Skeletal muscle satellite cell (primary cell): ENCODE measurements at regions not wholly inside any gene's neighbourhood (a gene's known extent, or its start where the extent isn't known, plus 50 kb on each side); places are given as distances from the start of the nearest gene placed in this dataset.

Experiments
- H3K27me3 ChIP-seq: 2 replicates; pipeline ENCODE4 v1.7.0; 2013; ENCODE audit warnings: low read length; ENCODE audit not compliant: control insufficient read depth, insufficient read depth
- H3K36me3 ChIP-seq: 2 replicates; pipeline ENCODE4 v1.7.0; 2013; ENCODE audit warnings: mild to moderate bottlenecking, control low read depth, low read length; ENCODE audit not compliant: insufficient read depth
- H3K4me1 ChIP-seq: 2 replicates; pipeline ENCODE4 v1.7.0; 2013; ENCODE audit warnings: low read length; ENCODE audit not compliant: control insufficient read depth, insufficient read depth
- H3K4me2 ChIP-seq: 2 replicates; pipeline ENCODE4 v1.7.0; 2013; ENCODE audit warnings: mild to moderate bottlenecking, low read length
- H3K4me3 ChIP-seq: 2 replicates; pipeline ENCODE4 v1.7.0; 2013; ENCODE audit warnings: low read length
- H3K9ac ChIP-seq: 2 replicates; pipeline ENCODE4 v1.7.0; 2013; ENCODE audit warnings: mild to moderate bottlenecking, low read depth, low read length, moderate library complexity
- H3K9me3 ChIP-seq: replicated peaks from 2 replicates; pipeline ENCODE4 v1.7.0; 2013; ENCODE audit warnings: mild to moderate bottlenecking, control low read depth, low read length

GRCh38 chr10:8544500-8544899 lies 490.0 kb downstream of the GATA3 start:
- no peaks in the 10 kb centered on the region for H3K4me1 ChIP-seq
- no peaks in the 10 kb centered on the region for H3K27me3 ChIP-seq
- H3K4me2 ChIP-seq, result no peak overlapping the region
- H3K4me3 ChIP-seq, result no peak overlapping the region
- H3K9me3 ChIP-seq, result no peaks in the 10 kb centered on the region
- H3K9ac ChIP-seq, result no peak overlapping the region
- H3K36me3 ChIP-seq, result no peaks in the 10 kb centered on the region

DNA sequence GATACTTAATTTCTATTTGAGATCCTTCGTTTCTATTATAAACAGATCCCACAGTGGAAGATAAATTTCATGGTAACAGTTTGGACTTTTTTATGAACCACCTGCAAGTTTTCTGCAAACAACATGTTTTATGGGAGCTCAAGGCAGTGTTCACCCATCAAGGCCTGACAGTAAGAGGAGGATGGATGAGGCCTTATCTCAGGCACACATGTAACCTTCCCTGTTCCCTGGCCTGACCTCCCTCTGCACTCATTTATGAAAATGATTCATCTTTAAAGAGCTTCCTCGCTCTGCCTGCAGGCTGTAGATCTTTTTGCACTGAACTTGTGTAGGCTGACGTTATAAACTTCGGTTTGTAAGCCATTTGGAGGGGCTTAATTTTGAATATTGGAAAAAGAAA lies 500.1 kb downstream of the GATA3 start:
- Histone ChIP-seq H3K4me3 (no peak overlapping the region), H3K27me3 (no peaks in the 10 kb centered on the region), H3K36me3 (no peaks in the 10 kb centered on the region), H3K4me1 (no peaks in the 10 kb centered on the region), H3K4me2 (no peak overlapping the region), H3K9ac (no peak overlapping the region), H3K9me3 (no peaks in the 10 kb centered on the region)

DNA sequence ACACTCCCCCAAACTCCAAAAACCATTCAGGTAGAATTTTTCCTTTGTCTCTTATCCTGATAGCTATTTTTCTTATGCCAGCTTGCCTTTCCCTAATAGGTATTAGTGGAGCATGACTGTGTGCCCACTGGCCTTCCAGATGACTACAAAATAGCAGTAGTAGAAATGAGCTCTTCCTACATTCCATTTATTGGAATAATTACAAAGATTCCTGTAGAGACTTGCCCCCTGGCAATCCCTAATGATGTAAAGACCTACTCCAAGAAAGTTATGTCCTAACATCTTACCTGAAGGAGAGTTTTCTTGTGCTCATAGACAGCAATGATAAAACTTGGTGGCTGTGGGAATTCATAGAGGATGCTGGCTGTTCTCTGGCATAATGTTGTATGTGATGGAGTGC lies 501.8 kb downstream of the GATA3 start:
- Histone ChIP-seq H3K9ac (no peak overlapping the region), H3K27me3 (no peaks in the 10 kb centered on the region), H3K4me3 (no peak overlapping the region), H3K9me3 (no peaks in the 10 kb centered on the region), H3K36me3 (no peaks in the 10 kb centered on the region), H3K4me2 (no peak overlapping the region), H3K4me1 (no peaks in the 10 kb centered on the region)

DNA sequence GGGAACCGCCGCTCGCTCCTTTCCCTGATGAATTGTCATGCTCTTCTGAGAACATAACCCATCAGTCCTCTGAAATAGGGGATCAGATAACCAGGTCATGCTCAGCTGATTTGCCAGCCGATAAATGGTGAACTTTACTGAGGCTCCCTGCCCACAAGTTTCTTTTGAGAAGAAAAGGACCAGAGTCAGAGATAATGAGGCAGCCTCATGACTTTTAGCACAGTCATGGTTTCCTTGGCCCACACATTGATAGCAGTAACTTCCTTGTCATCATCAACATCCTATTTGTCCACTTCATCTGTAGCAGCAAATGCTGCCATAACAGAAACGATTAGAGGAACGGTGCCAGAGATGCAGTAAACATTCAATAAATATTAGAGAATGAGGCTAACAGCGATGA lies 509.0 kb downstream of the GATA3 start:
- Histone ChIP-seq H3K4me1 (no peaks in the 10 kb centered on the region), H3K9ac (no peak overlapping the region), H3K9me3 (no peaks in the 10 kb centered on the region), H3K27me3 (no peaks in the 10 kb centered on the region), H3K36me3 (no peaks in the 10 kb centered on the region), H3K4me3 (no peak overlapping the region), H3K4me2 (no peak overlapping the region)

DNA sequence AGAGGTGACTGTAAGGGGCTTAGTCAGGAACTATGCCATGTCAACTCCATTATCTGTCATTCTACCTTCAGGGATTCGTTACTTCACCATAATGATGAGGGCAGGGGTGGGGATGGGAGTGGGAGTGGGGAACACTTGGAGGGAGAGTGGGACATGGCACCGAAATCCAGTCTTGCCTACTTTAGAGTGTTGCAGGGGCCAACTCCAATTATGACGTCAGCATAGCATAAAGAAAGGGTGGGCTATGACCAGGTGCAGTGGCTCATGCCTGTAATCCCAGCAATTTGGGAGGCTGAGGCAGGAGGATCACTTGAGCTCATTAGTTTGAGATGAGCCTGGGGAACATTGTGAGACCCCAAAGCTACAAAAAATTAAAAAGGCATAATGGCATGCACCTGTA lies 512.2 kb downstream of the GATA3 start:
- Histone ChIP-seq H3K4me3 (no peak overlapping the region), H3K9me3 (no peaks in the 10 kb centered on the region), H3K36me3 (no peaks in the 10 kb centered on the region), H3K4me2 (no peak overlapping the region), H3K9ac (no peak overlapping the region), H3K4me1 (no peaks in the 10 kb centered on the region), H3K27me3 (no peaks in the 10 kb centered on the region)

DNA sequence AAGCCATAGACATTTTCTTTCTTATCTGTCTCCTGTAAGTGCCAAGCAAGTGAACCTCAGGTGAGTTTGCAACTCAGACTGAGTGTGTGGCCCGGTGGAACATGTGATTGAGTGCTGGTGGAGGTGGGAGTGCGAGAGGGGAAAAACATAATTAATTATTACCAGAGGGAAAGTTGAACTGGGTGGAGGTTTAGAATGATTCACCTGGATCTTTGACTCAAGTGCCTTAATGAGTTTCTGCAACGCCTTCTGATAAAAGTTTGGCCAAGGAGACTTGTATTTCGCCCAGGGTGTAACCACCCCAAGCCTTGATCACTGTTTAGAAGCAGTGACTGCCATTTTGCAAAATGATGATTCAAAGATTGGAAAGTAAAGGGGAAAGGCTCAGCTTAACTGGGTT lies 513.9 kb downstream of the GATA3 start:
- no peak overlapping the region for H3K9ac ChIP-seq
- H3K36me3 ChIP-seq, result no peaks in the 10 kb centered on the region
- no peaks in the 10 kb centered on the region for H3K4me1 ChIP-seq
- H3K4me3 ChIP-seq, result no peak overlapping the region
- H3K9me3 ChIP-seq, result no peaks in the 10 kb centered on the region
- H3K27me3 ChIP-seq, result no peaks in the 10 kb centered on the region
- H3K4me2 ChIP-seq, result no peak overlapping the region

GRCh38 chr10:8575620-8576019 lies 521.1 kb downstream of the GATA3 start:
- Histone ChIP-seq H3K9me3 (no peaks in the 10 kb centered on the region), H3K27me3 (no peaks in the 10 kb centered on the region), H3K36me3 (no peaks in the 10 kb centered on the region)

GRCh38 chr10:8576281-8576680 lies 521.8 kb downstream of the GATA3 start:
- no peaks in the 10 kb centered on the region for H3K4me1 ChIP-seq
- H3K9me3 ChIP-seq, result no peaks in the 10 kb centered on the region
- H3K27me3 ChIP-seq, result no peaks in the 10 kb centered on the region
- H3K36me3 ChIP-seq, result no peaks in the 10 kb centered on the region
- no peak overlapping the region for H3K4me3 ChIP-seq
- no peak overlapping the region for H3K9ac ChIP-seq
- H3K4me2 ChIP-seq, result no peak overlapping the region

More at GRCh38 chr10:8575620-8576019, 521.1 kb downstream of the GATA3 start:
- Histone ChIP-seq H3K4me1 (no peaks in the 10 kb centered on the region), H3K4me3 (no peak overlapping the region), H3K9ac (no peak overlapping the region), H3K4me2 (no peak overlapping the region)

DNA sequence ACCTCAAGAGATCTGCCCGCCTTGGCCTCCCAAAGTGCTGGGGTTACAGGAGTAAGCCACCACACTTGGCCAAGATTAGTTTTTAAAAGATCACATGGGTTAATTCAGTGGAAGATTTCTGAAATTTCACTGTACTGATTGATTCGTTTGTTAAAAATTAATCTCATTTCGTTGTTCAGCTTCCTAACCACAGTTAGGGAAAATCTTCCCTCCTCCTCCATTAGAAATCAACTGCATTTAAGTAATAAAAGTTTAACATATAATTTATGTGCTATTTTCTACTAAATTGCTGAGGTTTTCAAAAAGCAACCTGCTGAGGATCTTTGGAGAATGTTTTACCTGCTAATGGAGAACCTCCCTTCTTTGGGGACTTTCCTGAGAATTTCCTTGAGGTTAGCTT lies 522.4 kb downstream of the GATA3 start:
- no peaks in the 10 kb centered on the region for H3K36me3 ChIP-seq
- H3K27me3 ChIP-seq, result no peaks in the 10 kb centered on the region
- H3K4me1 ChIP-seq, result no peaks in the 10 kb centered on the region
- H3K9me3 ChIP-seq, result no peaks in the 10 kb centered on the region
- H3K4me3 ChIP-seq, result no peak overlapping the region
- H3K9ac ChIP-seq, result no peak overlapping the region
- no peak overlapping the region for H3K4me2 ChIP-seq

DNA sequence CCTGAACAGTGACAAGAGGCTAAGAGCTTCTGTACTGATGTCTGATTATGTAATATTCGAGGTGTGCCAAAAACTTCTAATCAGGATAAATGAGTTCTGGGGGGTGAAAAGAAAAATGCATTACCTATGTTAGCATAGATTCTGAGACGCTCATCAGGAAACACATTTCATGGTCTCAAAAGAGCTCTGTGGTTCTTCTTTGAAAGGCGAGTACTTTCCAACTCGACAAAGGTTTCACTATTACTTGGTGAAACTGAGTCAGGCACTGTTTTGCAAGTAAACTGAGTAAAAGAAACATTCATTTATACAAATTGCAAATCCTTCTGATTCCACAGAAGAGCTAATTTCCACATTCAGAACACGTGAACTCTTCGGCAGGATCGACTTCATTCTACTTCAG lies 523.2 kb downstream of the GATA3 start:
- H3K4me3 ChIP-seq, result no peak overlapping the region
- H3K36me3 ChIP-seq, result no peaks in the 10 kb centered on the region
- no peaks in the 10 kb centered on the region for H3K9me3 ChIP-seq
- no peak overlapping the region for H3K4me2 ChIP-seq
- H3K4me1 ChIP-seq, result no peaks in the 10 kb centered on the region
- H3K27me3 ChIP-seq, result no peaks in the 10 kb centered on the region
- no peak overlapping the region for H3K9ac ChIP-seq

DNA sequence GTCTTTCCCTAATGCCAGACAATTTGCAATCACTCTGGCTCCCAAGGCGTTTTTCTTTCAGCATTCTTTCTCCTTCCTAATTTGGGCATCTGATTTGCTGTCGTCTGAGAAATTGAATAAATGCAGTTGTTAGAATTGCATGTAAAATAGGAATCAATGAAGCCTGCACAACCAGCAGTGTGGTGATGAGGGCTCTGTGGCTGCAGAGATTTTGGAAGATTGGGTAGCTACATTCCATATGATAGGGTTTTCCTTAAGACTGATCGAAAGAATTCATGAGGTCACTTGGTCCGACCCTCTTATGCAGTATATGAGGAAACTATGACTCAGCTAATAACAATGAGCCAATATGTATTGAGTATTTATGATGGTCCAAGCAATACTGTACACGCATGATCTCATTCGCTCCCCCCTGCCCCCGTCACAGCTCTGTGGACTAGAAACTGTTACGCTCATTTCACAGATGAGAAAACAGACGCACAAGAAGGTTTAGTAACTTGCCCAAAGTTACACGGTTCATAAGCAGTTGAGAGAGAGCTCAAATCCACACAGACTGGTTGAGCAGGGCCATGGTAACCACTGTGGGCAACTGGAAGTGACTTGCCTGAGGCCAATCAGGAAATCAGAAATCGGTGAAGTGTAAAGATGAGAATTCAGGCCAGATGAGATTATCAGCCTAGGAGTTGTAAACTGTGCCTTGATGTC lies 527.2 kb downstream of the GATA3 start:
- no peak overlapping the region for H3K9ac ChIP-seq
- H3K36me3 ChIP-seq, result no peaks in the 10 kb centered on the region
- no peaks in the 10 kb centered on the region for H3K4me1 ChIP-seq
- H3K27me3 ChIP-seq, result no peaks in the 10 kb centered on the region
- H3K4me2 ChIP-seq, result no peak overlapping the region
- H3K4me3 ChIP-seq, result no peak overlapping the region
- H3K9me3 ChIP-seq, result no peaks in the 10 kb centered on the region

DNA sequence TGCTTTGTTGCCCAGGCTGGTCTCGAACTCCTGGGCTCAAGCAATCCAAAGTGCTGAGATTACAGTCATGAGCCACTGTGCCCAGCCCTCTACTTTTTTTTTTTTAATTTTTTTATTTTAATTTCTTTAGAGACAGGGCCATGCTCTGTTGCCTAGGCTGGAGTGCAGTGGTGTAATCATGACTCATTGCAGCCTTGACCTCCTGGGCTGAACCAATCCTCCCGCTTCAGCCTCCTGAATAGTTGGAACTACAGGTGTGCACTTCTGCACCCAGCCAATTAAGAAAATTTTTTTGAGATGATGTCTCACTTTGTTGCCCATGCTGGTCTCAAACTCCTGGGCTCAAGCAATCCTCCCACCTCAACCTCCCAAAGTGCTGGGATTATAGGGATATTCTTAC lies 528.6 kb downstream of the GATA3 start:
- no peaks in the 10 kb centered on the region for H3K36me3 ChIP-seq
- no peaks in the 10 kb centered on the region for H3K9me3 ChIP-seq
- H3K4me2 ChIP-seq, result no peak overlapping the region
- H3K9ac ChIP-seq, result no peak overlapping the region
- no peaks in the 10 kb centered on the region for H3K4me1 ChIP-seq
- H3K27me3 ChIP-seq, result no peaks in the 10 kb centered on the region
- H3K4me3 ChIP-seq, result no peak overlapping the region
